ENCODE measurements at regions not wholly inside any gene's neighbourhood (a gene's known extent, or its start where the extent isn't known, plus 50 kb on each side); places are given as distances from the start of the nearest gene placed in this dataset.
A peak's percentile ranks its signal among the peaks of the same experiment; 100 is the strongest.

- TF ChIP-seq ZBTB43 (CRISPR knock-in tag; IDR thresholded peaks at IDR 0.05) (no peak), HIVEP1 (CRISPR knock-in tag; IDR thresholded peaks at IDR 0.05) (no peak), NFE2L1 (tag; IDR thresholded peaks at IDR 0.05; ENCODE audit: borderline replicate concordance, low read depth) (no peak), HNRNPUL1 (IDR thresholded peaks at IDR 0.05; ENCODE audit: low read length) (no peak), ZNF512 (tag; IDR thresholded peaks at IDR 0.05) (no peak), SAFB (IDR thresholded peaks at IDR 0.05; ENCODE audit: borderline replicate concordance, low read depth, low read length) (no peak), E2F5 (CRISPR knock-in tag; IDR thresholded peaks at IDR 0.05) (peak; percentile 68; the same call in 1 of the 2 replicates), ATF4 (CRISPR knock-in tag; IDR thresholded peaks at IDR 0.05) (peak; percentile 42; the same call in 1 of the 2 replicates), RBM17 (IDR thresholded peaks at IDR 0.05; ENCODE audit: borderline replicate concordance, low read depth, low read length) (no peak), ZKSCAN8 (CRISPR knock-in tag; IDR thresholded peaks at IDR 0.05) (no peak), CTCFL (IDR thresholded peaks at IDR 0.05; ENCODE audit: borderline replicate concordance, insufficient read depth, low read depth, low read length, poor library complexity, severe bottlenecking) (no peak), MBD1 (CRISPR knock-in tag; IDR thresholded peaks at IDR 0.05) (no peak), ZNF589 (CRISPR knock-in tag; IDR thresholded peaks at IDR 0.05; ENCODE audit: low read depth) (no peak), ZNF507 (tag; conservative IDR thresholded peaks at IDR 0.05) (no peak)
Observed at GRCh38 chr1:234877761-234878160, 250.9 kb downstream of the TOMM20 start (continued).

All from K562 (cell line).